CD4-positive, alpha-beta T cell treated with Interleukin-10 for 1 hour (primary cell): ENCODE measurements at regions not wholly inside any gene's neighbourhood (a gene's known extent, or its start where the extent isn't known, plus 50 kb on each side); places are given as distances from the start of the nearest gene placed in this dataset.

Experiments used
- DNase-seq: peaks from one replicate; pipeline ENCODE4 v3.0.0-alpha.2; 2020

DNA sequence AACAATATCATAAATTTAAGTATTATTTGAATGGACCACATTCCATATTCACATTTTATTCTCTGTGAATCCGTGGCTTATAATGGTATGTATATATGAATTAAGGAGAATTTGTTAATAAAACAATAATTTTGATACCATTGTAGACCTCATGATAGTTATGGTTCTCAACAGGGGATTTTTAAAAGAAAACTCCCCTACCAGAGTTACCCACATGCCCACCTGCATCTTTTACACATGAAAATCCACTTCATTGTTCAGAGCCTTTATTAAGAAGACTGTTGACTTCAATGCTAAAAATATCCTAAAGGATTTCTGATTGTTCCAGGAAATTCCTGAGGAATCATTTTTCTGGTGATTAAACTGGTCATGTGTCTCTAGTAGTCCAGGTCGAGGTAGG, 557.7 kb upstream of the MEF2C start:
- no peak for DNase-seq

GRCh38 chr5:89437450-89438435, 554.8 kb upstream of the MEF2C start:
- no peak for DNase-seq

DNA sequence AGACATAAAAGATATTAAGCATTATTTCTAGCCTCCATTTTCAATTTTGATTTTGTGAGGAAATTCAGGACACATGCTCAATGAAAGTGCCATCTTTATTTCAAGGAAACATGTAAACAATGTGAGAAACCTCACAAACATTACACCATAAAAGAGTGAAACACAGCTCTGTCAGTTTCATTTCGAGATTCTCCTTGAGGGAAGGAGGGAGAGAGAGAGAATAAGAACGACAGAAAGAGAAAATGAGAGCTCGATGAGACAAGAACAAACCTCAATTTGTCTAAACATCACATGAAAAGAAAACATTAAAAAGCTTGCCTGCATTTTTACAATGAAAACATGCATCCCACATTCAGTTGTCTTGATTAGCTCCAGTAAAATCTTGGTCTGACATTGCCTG, 553.5 kb upstream of the MEF2C start:
- DNase-seq, result no peak

- no peak for DNase-seq
Observed at GRCh38 chr5:89435347-89435746, 552.4 kb upstream of the MEF2C start.

DNA sequence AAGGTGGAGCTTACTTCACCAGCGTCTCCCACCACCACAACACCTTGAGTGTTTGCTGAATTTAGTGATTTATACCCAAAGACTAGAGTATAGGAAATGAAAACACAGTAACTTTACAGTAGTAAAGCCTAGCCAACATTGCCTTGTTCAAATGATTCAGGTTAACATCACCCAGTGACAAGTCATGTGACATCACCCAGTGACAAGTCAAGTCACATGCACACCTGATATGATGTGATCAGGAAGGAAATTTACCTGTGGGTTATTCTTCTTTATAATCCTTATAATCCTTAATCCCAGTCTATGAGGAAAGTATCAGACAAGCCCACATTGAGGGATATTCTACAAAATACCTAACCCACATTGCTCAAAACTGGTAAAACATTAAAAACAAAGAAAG, 545.6 kb upstream of the MEF2C start:
- no peak for DNase-seq

DNA sequence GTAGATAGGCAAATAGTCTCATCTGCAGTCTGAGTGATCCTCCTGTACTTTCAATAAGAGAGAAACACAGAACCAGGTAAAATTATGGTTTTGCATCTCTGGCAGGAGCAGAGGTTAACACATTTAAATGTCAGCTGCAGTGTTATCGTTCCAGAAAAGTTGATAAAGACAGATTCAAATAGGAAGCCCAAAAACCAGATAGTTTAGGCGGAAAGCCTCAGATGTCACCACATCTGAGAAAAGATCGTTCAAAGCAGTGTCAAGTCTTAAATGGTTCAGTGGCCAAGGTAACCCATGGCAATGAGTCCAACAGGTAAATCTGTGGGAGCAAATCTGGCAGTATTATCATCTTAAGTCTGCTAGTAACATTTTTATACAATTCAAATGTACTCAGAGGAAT, 542.1 kb upstream of the MEF2C start:
- DNase-seq, result no peak

DNA sequence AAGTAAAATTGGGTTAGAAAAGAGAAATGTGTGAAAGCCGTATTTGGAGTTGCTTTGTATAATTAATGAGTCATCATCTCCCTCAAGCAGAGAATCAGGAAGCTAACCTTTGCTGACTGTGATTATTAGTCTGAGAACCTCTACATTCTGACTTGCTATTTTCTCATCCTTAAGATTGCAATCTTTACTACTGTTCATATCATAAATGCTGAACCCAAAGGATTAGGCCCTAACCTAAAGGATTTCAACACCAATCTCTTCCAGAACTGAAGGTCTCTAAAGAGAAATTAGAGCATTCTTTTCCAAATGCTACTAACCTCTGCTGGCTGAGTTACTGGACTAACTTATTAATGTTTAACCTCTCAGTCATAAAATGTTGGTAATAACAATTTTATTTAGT, 538.1 kb upstream of the MEF2C start:
- no peak for DNase-seq

- no peak for DNase-seq
Observed at GRCh38 chr5:89418407-89419085, 535.6 kb upstream of the MEF2C start.

- no peak for DNase-seq
Observed at GRCh38 chr5:89417990-89418389, 535.0 kb upstream of the MEF2C start.

DNA sequence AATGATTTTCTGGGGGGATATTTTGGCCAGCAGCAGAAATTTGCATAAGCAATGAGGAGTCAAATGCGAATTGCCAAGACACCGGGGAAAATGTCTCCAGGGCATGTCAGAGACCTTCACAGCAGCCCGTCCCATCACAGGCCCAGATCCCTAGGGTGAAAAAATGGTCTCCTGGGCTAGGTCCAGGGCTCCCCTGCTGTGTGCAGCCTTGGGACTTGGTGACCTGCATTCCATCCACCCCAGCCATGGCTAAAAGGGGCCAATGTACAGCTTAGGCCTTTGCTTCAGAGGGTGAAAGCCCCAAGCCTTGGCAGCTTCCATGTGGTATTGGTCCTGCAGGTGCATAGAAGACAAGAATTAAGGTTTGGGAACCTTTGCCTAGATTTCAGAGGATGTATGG, 534.5 kb upstream of the MEF2C start:
- no peak for DNase-seq

GRCh38 chr5:89411891-89412290, 528.9 kb upstream of the MEF2C start:
- DNase-seq, result no peak

GRCh38 chr5:89407054-89407453, 524.1 kb upstream of the MEF2C start:
- DNase-seq, result no peak

DNA sequence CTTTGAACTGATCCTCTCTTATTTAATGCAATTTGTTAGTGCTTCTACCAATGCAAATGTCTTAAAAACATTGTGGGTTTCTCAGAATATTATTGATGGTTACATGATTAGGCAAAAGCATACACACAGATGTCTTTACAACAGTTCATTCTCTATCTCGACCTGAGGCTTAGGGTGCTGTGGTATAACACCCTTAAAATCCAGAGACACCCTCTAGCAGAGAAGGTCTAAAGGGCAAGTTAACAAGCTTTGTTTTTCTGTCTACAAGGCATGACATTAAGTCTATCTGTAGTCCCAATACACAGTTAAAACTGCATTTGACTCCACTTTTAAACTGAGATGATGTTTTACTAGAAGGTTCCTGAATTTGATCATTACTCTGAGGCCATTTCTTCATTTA, 518.7 kb upstream of the MEF2C start:
- no peak for DNase-seq

GRCh38 chr5:89401012-89401411, 518.0 kb upstream of the MEF2C start:
- no peak for DNase-seq

DNA sequence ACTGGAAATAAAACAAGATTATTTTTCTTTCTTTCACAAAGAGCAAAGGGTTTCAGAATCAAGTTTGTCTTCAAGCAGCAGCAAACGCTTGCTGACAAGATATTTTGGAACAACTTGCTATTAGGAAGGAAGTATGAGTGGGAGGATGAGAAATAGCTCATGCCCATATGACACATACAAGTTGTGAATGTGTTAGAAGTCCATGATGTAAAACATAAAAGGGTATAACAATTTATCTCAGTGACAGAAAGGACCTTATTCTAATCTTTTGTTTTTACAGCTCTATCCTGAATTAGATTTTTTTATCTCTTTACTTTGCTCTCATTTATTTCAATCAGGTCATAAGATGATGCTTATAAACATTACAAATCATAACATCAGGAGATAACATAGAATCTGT, 516.6 kb upstream of the MEF2C start:
- DNase-seq, result no peak

DNA sequence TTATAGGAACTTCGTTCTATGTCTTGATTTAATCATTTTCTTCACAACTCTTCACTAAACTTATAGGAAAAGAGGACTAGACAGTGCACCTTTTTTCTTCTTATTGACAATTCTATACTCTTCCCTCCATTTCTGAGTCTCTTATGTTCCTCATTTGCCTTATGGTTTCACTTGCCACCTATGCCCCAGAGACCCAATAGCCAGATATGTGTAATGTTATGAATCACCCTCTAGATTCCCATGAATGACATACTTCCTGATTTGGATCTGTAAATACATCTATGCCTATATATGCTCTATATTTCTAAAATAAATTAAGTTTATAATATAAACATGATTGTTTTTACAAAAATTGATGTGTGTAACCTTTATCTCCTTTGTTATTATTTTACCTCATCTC, 514.1 kb upstream of the MEF2C start:
- DNase-seq, result no peak

DNA sequence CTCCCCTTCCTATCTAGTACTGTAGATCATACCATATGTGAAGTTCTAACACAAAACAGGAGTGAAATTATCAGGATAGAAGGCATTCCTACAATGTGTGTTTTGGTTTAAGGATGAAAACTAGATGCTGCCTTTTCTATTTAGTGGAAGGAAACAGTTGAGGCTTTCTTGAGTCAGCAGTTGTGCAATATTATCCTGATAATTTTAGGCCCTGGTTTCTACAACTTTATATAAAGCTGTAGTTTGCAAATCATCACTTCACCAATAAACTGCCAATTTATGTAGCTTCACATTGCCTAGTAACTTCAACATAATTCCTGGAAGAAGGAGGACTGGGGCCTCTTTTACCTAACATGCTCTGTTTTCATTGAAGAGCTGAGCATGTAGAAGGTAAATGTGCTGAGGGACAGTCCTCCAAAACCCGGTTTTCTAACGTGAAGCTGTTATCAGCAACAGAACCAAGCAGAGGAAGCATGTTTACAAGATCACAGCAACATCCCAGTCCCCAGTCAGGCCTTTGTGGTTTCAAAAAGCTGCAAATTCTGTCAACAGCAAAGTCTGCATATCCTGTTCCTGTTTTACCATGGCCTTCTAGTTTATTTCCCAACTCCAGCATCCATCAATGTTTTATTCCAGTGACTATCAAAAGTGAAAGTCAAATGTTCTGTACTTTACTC, 513.4 kb upstream of the MEF2C start:
- peak; percentile 7 for DNase-seq

- DNase-seq, result no peak
Observed at GRCh38 chr5:89395111-89395510, 512.1 kb upstream of the MEF2C start.

DNA sequence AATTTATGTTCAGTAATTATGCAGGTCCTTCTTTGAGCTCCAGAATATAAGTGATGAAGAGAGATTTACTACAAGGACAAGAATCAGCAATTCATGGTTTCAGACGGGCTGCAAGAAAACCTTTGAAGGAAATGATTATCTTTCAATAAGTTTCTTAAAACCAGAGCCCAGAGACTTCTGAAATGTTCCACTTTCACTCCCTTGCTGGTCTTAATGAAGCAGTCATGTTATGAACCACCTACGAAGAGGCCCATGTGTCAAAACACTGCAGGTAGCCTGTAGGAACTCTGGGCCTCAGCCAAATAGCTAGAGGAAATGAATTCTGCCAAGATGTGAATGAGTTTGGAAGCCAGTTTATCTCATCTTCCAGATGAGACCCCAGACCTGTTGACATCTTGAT, 505.9 kb upstream of the MEF2C start:
- no peak for DNase-seq

- DNase-seq, result no peak
Observed at GRCh38 chr5:89384391-89384790, 501.4 kb upstream of the MEF2C start.

GRCh38 chr5:89380635-89381034, 497.7 kb upstream of the MEF2C start:
- DNase-seq, result no peak

- no peak for DNase-seq
Observed at GRCh38 chr5:89377767-89378455, 494.9 kb upstream of the MEF2C start.
